ENCODE measurements at regions not wholly inside any gene's neighbourhood (a gene's known extent, or its start where the extent isn't known, plus 50 kb on each side); places are given as distances from the start of the nearest gene placed in this dataset.

DNA sequence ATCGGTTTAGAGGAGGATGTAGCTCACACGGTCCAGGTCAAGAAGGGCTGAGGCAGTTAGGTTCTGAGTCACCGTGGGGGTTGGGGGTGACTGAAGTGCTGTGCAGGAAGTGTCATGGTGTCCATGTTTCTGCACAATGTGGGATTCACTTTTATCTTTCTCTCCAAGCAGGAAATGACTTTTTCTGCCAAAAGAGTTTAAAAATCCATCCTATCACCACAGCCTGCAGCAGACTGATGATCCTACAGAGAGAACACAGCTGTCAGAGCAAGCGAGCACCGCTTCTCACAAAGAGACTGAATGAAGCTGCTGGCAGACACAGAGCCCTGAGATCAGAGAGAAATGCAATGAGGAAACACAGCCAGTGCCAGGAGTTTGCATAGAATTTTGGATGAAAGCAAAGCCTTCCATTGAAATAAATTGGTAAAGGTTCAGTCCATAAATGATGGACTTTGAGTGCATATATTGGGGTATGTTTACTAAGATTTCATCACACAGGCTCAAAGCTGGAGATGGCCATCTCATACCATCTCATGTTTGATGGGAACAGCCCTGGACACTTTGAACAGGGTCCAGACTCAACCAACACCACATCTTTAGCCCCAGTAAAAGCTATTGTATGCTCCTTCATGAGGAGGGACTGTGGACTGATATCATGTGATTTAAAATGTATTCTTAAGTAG lies 213.9 kb upstream of the FBXL7 start:
- in situ Hi-C loops (cut with MboI) = no loop called here
- Histone ChIP-seq H3K79me2 (ENCODE audit: control insufficient read depth, insufficient read depth, low read length) (no peaks in the 10 kb centered on the region), H3K9me1 (ENCODE audit: control insufficient read depth, insufficient read depth, low read length) (no peaks in the 10 kb centered on the region), H3K36me3 (ENCODE audit: control insufficient read depth, insufficient read depth, low read length) (no peaks in the 10 kb centered on the region), H3K4me1 (replicated peaks in 1 of 2; ENCODE audit: control insufficient read depth in 2 of 2, insufficient read depth in 2 of 2, low read length in 2 of 2) (no peaks in the 10 kb centered on the region), H2AFZ (ENCODE audit: low read depth, low read length) (no peak overlapping the region), H3K9me3 (replicated peaks; ENCODE audit: control insufficient read depth, insufficient read depth, low read depth, low read length) (no peaks in the 10 kb centered on the region; the same call in 1 of the 2 replicates), H3K27ac (ENCODE audit: extremely low read depth, low read depth, low read length) (no peak overlapping the region), H3K27me3 (ENCODE audit: control insufficient read depth in 2 of 2, insufficient read depth in 2 of 2, low read length in 2 of 2) (no peaks in the 10 kb centered on the region), H3K4me2 (ENCODE audit: insufficient read depth, low read length) (no peak overlapping the region), H4K20me1 (replicated peaks; ENCODE audit: control insufficient read depth, insufficient read depth, low read length) (no peaks in the 10 kb centered on the region), H3K9ac (ENCODE audit: insufficient read depth in 1 of 2, low read depth in 2 of 2, low read length in 2 of 2) (no peak overlapping the region), H3K4me3 (no peak overlapping the region)
- ATAC-seq (no peak), FAIRE-seq (no peak), DNase-seq (ENCODE audit: extremely low read depth in 1 of 4, low spot score in 3 of 4) (no peak)
- ChIA-PET POLR2A (interaction anchor here (0.7 kb wide), 1 partner anchor 353 kb away, joined by 3 read pairs; no protein-coding TSS in a partner anchor), CTCF (ENCODE audit: low intra/inter-chr PET ratio) (no interaction called here)
- no TSS peak for BruUV-seq (replicated peaks)
- 2% methylated on average over 5 of the region's 5 CpGs for WGBS (ENCODE audit: insufficient coverage, low coverage, missing lambda C conversion rate)
- intact Hi-C loops (cut with micrococcal nuclease) = no loop called here
- TF ChIP-seq FUS (optimal IDR thresholded peaks at IDR 0.05; ENCODE audit: low read depth, low read length) (no peak), ZC3H11A (IDR thresholded peaks at IDR 0.05; ENCODE audit: low read depth, low read length) (no peak), KHSRP (IDR thresholded peaks at IDR 0.05) (no peak), ZNF586 (CRISPR knock-in tag; conservative IDR thresholded peaks at IDR 0.05) (no peak), CBX1 (IDR thresholded peaks at IDR 0.05; ENCODE audit: low read depth) (no peak), NFIC (IDR thresholded peaks at IDR 0.05) (no peak), MED1 (CRISPR knock-in tag; IDR thresholded peaks at IDR 0.05; ENCODE audit: borderline replicate concordance) (no peak)
- TF ChIP-seq, protein P1, sequence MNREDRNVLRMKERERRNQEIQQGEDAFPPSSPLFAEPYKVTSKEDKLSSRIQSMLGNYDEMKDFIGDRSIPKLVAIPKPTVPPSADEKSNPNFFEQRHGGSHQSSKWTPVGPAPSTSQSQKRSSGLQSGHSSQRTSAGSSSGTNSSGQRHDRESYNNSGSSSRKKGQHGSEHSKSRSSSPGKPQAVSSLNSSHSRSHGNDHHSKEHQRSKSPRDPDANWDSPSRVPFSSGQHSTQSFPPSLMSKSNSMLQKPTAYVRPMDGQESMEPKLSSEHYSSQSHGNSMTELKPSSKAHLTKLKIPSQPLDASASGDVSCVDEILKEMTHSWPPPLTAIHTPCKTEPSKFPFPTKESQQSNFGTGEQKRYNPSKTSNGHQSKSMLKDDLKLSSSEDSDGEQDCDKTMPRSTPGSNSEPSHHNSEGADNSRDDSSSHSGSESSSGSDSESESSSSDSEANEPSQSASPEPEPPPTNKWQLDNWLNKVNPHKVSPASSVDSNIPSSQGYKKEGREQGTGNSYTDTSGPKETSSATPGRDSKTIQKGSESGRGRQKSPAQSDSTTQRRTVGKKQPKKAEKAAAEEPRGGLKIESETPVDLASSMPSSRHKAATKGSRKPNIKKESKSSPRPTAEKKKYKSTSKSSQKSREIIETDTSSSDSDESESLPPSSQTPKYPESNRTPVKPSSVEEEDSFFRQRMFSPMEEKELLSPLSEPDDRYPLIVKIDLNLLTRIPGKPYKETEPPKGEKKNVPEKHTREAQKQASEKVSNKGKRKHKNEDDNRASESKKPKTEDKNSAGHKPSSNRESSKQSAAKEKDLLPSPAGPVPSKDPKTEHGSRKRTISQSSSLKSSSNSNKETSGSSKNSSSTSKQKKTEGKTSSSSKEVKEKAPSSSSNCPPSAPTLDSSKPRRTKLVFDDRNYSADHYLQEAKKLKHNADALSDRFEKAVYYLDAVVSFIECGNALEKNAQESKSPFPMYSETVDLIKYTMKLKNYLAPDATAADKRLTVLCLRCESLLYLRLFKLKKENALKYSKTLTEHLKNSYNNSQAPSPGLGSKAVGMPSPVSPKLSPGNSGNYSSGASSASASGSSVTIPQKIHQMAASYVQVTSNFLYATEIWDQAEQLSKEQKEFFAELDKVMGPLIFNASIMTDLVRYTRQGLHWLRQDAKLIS (CRISPR knock-in tag; IDR thresholded peaks at IDR 0.05) = no peak
- TF ChIP-seq, protein P2, sequence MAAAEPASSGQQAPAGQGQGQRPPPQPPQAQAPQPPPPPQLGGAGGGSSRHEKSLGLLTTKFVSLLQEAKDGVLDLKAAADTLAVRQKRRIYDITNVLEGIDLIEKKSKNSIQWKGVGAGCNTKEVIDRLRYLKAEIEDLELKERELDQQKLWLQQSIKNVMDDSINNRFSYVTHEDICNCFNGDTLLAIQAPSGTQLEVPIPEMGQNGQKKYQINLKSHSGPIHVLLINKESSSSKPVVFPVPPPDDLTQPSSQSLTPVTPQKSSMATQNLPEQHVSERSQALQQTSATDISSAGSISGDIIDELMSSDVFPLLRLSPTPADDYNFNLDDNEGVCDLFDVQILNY (CRISPR knock-in tag; IDR thresholded peaks at IDR 0.05) = no peak
- TF ChIP-seq, protein P3, sequence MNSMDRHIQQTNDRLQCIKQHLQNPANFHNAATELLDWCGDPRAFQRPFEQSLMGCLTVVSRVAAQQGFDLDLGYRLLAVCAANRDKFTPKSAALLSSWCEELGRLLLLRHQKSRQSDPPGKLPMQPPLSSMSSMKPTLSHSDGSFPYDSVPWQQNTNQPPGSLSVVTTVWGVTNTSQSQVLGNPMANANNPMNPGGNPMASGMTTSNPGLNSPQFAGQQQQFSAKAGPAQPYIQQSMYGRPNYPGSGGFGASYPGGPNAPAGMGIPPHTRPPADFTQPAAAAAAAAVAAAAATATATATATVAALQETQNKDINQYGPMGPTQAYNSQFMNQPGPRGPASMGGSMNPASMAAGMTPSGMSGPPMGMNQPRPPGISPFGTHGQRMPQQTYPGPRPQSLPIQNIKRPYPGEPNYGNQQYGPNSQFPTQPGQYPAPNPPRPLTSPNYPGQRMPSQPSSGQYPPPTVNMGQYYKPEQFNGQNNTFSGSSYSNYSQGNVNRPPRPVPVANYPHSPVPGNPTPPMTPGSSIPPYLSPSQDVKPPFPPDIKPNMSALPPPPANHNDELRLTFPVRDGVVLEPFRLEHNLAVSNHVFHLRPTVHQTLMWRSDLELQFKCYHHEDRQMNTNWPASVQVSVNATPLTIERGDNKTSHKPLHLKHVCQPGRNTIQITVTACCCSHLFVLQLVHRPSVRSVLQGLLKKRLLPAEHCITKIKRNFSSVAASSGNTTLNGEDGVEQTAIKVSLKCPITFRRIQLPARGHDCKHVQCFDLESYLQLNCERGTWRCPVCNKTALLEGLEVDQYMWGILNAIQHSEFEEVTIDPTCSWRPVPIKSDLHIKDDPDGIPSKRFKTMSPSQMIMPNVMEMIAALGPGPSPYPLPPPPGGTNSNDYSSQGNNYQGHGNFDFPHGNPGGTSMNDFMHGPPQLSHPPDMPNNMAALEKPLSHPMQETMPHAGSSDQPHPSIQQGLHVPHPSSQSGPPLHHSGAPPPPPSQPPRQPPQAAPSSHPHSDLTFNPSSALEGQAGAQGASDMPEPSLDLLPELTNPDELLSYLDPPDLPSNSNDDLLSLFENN (IDR thresholded peaks at IDR 0.05; ENCODE audit: low read depth in 2 of 2, low read length in 2 of 2) = no peak

Data from K562 (cell line).